ENCODE measurements at regions not wholly inside any gene's neighbourhood (a gene's known extent, or its start where the extent isn't known, plus 50 kb on each side); places are given as distances from the start of the nearest gene placed in this dataset.

- no peak for DNase-seq (ENCODE audit: low read depth)
- no peak overlapping the region for H3K4me3 ChIP-seq (ENCODE audit: low read depth, low read length)
- no peak for TF ChIP-seq CTCF (conservative IDR thresholded peaks at IDR 0.05; ENCODE audit: low read depth, low read length)
Measured at GRCh38 chr1:30514137-30514654, 209.2 kb downstream of the MATN1 start.

- H3K4me3 ChIP-seq (ENCODE audit: low read depth, low read length), result no peak overlapping the region
- TF ChIP-seq CTCF (conservative IDR thresholded peaks at IDR 0.05; ENCODE audit: low read depth, low read length), result no peak
- no peak for DNase-seq (ENCODE audit: low read depth)
Measured at GRCh38 chr1:30513396-30514136, 209.8 kb downstream of the MATN1 start.

GRCh38 chr1:30512914-30513265 lies 210.5 kb downstream of the MATN1 start:
- DNase-seq (ENCODE audit: low read depth), result no peak

GRCh38 chr1:30511991-30512913 lies 211.1 kb downstream of the MATN1 start:
- H3K4me3 ChIP-seq (ENCODE audit: low read depth, low read length), result no peak overlapping the region
- TF ChIP-seq CTCF (conservative IDR thresholded peaks at IDR 0.05; ENCODE audit: low read depth, low read length), result no peak

More at GRCh38 chr1:30512914-30513265, 210.5 kb downstream of the MATN1 start:
- no peak overlapping the region for H3K4me3 ChIP-seq (ENCODE audit: low read depth, low read length)
- no peak for TF ChIP-seq CTCF (conservative IDR thresholded peaks at IDR 0.05; ENCODE audit: low read depth, low read length)

GRCh38 chr1:30511563-30511962 lies 211.8 kb downstream of the MATN1 start:
- no peak for DNase-seq (ENCODE audit: low read depth)
- TF ChIP-seq CTCF (conservative IDR thresholded peaks at IDR 0.05; ENCODE audit: low read depth, low read length), result no peak
- H3K4me3 ChIP-seq (ENCODE audit: low read depth, low read length), result no peak overlapping the region

More at GRCh38 chr1:30511991-30512913, 211.1 kb downstream of the MATN1 start:
- DNase-seq (ENCODE audit: low read depth), result peak; percentile 28

GRCh38 chr1:30511106-30511505 lies 212.3 kb downstream of the MATN1 start:
- no peak for TF ChIP-seq CTCF (conservative IDR thresholded peaks at IDR 0.05; ENCODE audit: low read depth, low read length)
- H3K4me3 ChIP-seq (ENCODE audit: low read depth, low read length), result no peak overlapping the region
- no peak for DNase-seq (ENCODE audit: low read depth)

Measured in choroid plexus epithelial cell (primary cell).